Liver (tissue), 8 donors: ENCODE measurements at regions not wholly inside any gene's neighbourhood (a gene's known extent, or its start where the extent isn't known, plus 50 kb on each side); places are given as distances from the start of the nearest gene placed in this dataset.

ENCODE experiments used
- DNase-seq: peaks from one replicate; pipeline ENCODE4 v3.0.0-alpha.2; 2017; ENCODE audit warnings: low spot score
- H3K27ac ChIP-seq, 2 donors: one replicate each; pipeline ENCODE4 v1.7.0; 2013; ENCODE audit warnings: inconsistent platforms in 2 of 2, low read length in 2 of 2, control low read depth in 1 of 2, low read depth in 1 of 2, mild to moderate bottlenecking in 1 of 2
- H3K27me3 ChIP-seq, 4 donors: one replicate each; pipeline versions ENCODE4 v1.6.1 to v1.7.0; 2013; ENCODE audit warnings: low read length in 3 of 4, inconsistent platforms in 1 of 4, mild to moderate bottlenecking in 1 of 4, moderate library complexity in 1 of 4; ENCODE audit not compliant: control insufficient read depth in 4 of 4, insufficient read depth in 4 of 4
- H3K36me3 ChIP-seq, 4 donors: one replicate each; pipeline versions ENCODE4 v1.6.1 to v1.7.0; 2013; ENCODE audit warnings: low read length in 3 of 4, mild to moderate bottlenecking in 3 of 4, low read depth in 1 of 4, moderate library complexity in 1 of 4; ENCODE audit not compliant: control insufficient read depth in 4 of 4, insufficient read depth in 3 of 4
- H3K4me1 ChIP-seq, 4 donors: one replicate each; pipeline versions ENCODE4 v1.6.1 to v1.7.0; 2013; ENCODE audit warnings: low read length in 3 of 4, mild to moderate bottlenecking in 3 of 4, moderate library complexity in 1 of 4; ENCODE audit not compliant: control insufficient read depth in 4 of 4, insufficient read depth in 4 of 4
- H3K4me3 ChIP-seq, 3 donors: one replicate each; pipeline versions ENCODE4 v1.6.1 to v1.7.0; 2013; ENCODE audit warnings: low read length in 3 of 3, control low read depth in 1 of 3, low read depth in 1 of 3, mild to moderate bottlenecking in 1 of 3
- H3K9ac ChIP-seq, 2 donors: one replicate each; pipeline ENCODE4 v1.7.0; 2013; ENCODE audit warnings: low read length in 2 of 2, mild to moderate bottlenecking in 2 of 2, moderate library complexity in 2 of 2, control low read depth in 1 of 2, low read depth in 1 of 2
- H3K9me3 ChIP-seq, 4 donors: one replicate each; pipeline versions ENCODE4 v1.6.1 to v1.7.0; 2013; ENCODE audit warnings: low read length in 3 of 4; ENCODE audit not compliant: control insufficient read depth in 4 of 4
- EGR1 ChIP-seq, 2 donors: IDR thresholded peaks; 2 replicates each; pipeline ENCODE4 v1.6.1; 2016 to 2018; ENCODE audit warnings: antibody characterized with exemption in 2 of 2, low read depth in 2 of 2
- FOXA1 ChIP-seq: IDR thresholded peaks from 2 replicates; pipeline ENCODE4 v1.6.1; 2016; ENCODE audit warnings: antibody characterized with exemption
- FOXA2 ChIP-seq: IDR thresholded peaks from 2 replicates; pipeline ENCODE4 v1.6.1; 2016; ENCODE audit warnings: antibody characterized with exemption
- GABPA ChIP-seq, 2 donors: IDR thresholded peaks in 1 of 2; conservative IDR thresholded peaks in 1 of 2; 2 replicates each; pipeline ENCODE4 v1.6.1; 2016; ENCODE audit warnings: antibody characterized with exemption in 2 of 2, mild to moderate bottlenecking in 1 of 2, moderate library complexity in 1 of 2
- HNF4G ChIP-seq: IDR thresholded peaks from 2 replicates; pipeline ENCODE4 v1.6.1; 2016; ENCODE audit warnings: antibody characterized with exemption
- JUND ChIP-seq, 2 donors: IDR thresholded peaks; 2 replicates each; pipeline ENCODE4 v1.6.1; 2016; ENCODE audit warnings: antibody characterized with exemption in 2 of 2
- MAX ChIP-seq: IDR thresholded peaks from 2 replicates; pipeline ENCODE4 v1.6.1; 2016; ENCODE audit warnings: antibody characterized with exemption
- NR2F2 ChIP-seq: IDR thresholded peaks from 2 replicates; pipeline ENCODE4 v1.6.1; 2016; ENCODE audit warnings: antibody characterized with exemption
- RAD21 ChIP-seq, 2 donors: IDR thresholded peaks; 2 replicates each; pipeline ENCODE4 v1.6.1; 2016; ENCODE audit warnings: antibody characterized with exemption in 2 of 2, mild to moderate bottlenecking in 2 of 2
- RXRA ChIP-seq, 2 donors: IDR thresholded peaks; 2 replicates each; pipeline ENCODE4 v1.6.1; 2017 to 2018; ENCODE audit warnings: antibody characterized with exemption in 2 of 2, mild to moderate bottlenecking in 1 of 2
- SP1 ChIP-seq: IDR thresholded peaks from 2 replicates; pipeline ENCODE4 v1.6.1; 2018; ENCODE audit warnings: antibody characterized with exemption, mild to moderate bottlenecking
- TAF1 ChIP-seq: conservative IDR thresholded peaks from 2 replicates; pipeline ENCODE4 v1.6.1; 2016; ENCODE audit warnings: antibody characterized with exemption, mild to moderate bottlenecking
- YY1 ChIP-seq: IDR thresholded peaks from 2 replicates; pipeline ENCODE4 v1.6.1; 2016; ENCODE audit warnings: antibody characterized with exemption, mild to moderate bottlenecking
- WGBS: extraction: QIAGEN DNeasy Blood & Tissue Kit; methylation state at CpG from one replicate; pipeline ENCODE4 v1.1.7; 2013; 5-methylcytosine and 5-hydroxymethylcytosine counted together
- TF ChIP-seq, protein P1 (sequence below): IDR thresholded peaks from 2 replicates; pipeline ENCODE4 v1.6.1; 2016; ENCODE audit warnings: antibody characterized with exemption
- TF ChIP-seq, protein P2 (sequence below): IDR thresholded peaks from 2 replicates; pipeline ENCODE4 v1.6.1; 2016; ENCODE audit warnings: antibody characterized with exemption, mild to moderate bottlenecking
- TF ChIP-seq, protein P3 (sequence below): fragments of 150-350 bp; IDR thresholded peaks from 2 replicates; pipeline ENCODE4 v1.5.1; 2017; ENCODE audit warnings: improper control_type of control experiment, low read depth, low read length; ENCODE audit not compliant: missing input control
- donor health status: healthy.
- donor health status: healthy.
- donor health status: healthy.
- donor health status: healthy.
- donor health status: healthy.

DNA sequence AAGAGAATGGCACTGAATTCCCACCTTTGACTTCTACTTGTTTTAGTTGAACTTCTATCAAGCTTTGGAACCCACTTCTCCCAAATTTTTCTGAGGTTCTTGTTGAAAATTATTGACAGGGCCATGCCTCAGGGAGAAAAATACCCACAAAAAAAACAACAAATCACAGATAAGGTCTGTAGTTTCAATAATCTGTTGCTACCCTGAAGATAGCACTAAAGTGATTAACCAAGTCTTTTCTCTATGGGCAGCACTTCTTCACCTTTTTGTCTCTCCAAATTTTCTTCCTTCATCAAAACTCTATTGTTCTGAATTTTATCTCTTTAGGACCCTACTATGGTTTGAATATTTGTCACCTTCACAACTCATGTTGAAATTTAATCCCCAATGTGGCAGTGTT, 154.3 kb upstream of the FGF10 start:
- Histone ChIP-seq H3K36me3 (no peaks in the 10 kb centered on the region), H3K9me3 (no peaks in the 10 kb centered on the region), H3K4me1 (no peaks in the 10 kb centered on the region), H3K27ac (no peak overlapping the region), H3K4me3 (no peak overlapping the region), H3K9ac (no peak overlapping the region), H3K27me3 (no peaks in the 10 kb centered on the region)
- no peak for DNase-seq
- no peak for TF ChIP-seq MAX
- no peak for TF ChIP-seq SP1
- no peak for TF ChIP-seq FOXA2
- no peak for TF ChIP-seq YY1
- TF ChIP-seq GABPA (IDR thresholded peaks at IDR 0.05 in 1 of 2, conservative IDR thresholded peaks at IDR 0.05 in 1 of 2) = no peak
- no peak for TF ChIP-seq HNF4G
- TF ChIP-seq, protein P1, sequence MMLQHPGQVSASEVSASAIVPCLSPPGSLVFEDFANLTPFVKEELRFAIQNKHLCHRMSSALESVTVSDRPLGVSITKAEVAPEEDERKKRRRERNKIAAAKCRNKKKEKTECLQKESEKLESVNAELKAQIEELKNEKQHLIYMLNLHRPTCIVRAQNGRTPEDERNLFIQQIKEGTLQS = no peak
- TF ChIP-seq, protein P2, sequence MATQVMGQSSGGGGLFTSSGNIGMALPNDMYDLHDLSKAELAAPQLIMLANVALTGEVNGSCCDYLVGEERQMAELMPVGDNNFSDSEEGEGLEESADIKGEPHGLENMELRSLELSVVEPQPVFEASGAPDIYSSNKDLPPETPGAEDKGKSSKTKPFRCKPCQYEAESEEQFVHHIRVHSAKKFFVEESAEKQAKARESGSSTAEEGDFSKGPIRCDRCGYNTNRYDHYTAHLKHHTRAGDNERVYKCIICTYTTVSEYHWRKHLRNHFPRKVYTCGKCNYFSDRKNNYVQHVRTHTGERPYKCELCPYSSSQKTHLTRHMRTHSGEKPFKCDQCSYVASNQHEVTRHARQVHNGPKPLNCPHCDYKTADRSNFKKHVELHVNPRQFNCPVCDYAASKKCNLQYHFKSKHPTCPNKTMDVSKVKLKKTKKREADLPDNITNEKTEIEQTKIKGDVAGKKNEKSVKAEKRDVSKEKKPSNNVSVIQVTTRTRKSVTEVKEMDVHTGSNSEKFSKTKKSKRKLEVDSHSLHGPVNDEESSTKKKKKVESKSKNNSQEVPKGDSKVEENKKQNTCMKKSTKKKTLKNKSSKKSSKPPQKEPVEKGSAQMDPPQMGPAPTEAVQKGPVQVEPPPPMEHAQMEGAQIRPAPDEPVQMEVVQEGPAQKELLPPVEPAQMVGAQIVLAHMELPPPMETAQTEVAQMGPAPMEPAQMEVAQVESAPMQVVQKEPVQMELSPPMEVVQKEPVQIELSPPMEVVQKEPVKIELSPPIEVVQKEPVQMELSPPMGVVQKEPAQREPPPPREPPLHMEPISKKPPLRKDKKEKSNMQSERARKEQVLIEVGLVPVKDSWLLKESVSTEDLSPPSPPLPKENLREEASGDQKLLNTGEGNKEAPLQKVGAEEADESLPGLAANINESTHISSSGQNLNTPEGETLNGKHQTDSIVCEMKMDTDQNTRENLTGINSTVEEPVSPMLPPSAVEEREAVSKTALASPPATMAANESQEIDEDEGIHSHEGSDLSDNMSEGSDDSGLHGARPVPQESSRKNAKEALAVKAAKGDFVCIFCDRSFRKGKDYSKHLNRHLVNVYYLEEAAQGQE = no peak
- TF ChIP-seq EGR1 (IDR thresholded peaks at IDR 0.05; ENCODE audit: low read depth in 2 of 2) = no peak
- no peak for TF ChIP-seq JUND (IDR thresholded peaks at IDR 0.05)
- no peak for TF ChIP-seq NR2F2
- TF ChIP-seq FOXA1 = no peak
- no peak for TF ChIP-seq RAD21 (IDR thresholded peaks at IDR 0.05)
- TF ChIP-seq TAF1 = no peak
- no peak for TF ChIP-seq RXRA (IDR thresholded peaks at IDR 0.05)
- TF ChIP-seq, protein P3, sequence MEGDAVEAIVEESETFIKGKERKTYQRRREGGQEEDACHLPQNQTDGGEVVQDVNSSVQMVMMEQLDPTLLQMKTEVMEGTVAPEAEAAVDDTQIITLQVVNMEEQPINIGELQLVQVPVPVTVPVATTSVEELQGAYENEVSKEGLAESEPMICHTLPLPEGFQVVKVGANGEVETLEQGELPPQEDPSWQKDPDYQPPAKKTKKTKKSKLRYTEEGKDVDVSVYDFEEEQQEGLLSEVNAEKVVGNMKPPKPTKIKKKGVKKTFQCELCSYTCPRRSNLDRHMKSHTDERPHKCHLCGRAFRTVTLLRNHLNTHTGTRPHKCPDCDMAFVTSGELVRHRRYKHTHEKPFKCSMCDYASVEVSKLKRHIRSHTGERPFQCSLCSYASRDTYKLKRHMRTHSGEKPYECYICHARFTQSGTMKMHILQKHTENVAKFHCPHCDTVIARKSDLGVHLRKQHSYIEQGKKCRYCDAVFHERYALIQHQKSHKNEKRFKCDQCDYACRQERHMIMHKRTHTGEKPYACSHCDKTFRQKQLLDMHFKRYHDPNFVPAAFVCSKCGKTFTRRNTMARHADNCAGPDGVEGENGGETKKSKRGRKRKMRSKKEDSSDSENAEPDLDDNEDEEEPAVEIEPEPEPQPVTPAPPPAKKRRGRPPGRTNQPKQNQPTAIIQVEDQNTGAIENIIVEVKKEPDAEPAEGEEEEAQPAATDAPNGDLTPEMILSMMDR = no peak

DNA sequence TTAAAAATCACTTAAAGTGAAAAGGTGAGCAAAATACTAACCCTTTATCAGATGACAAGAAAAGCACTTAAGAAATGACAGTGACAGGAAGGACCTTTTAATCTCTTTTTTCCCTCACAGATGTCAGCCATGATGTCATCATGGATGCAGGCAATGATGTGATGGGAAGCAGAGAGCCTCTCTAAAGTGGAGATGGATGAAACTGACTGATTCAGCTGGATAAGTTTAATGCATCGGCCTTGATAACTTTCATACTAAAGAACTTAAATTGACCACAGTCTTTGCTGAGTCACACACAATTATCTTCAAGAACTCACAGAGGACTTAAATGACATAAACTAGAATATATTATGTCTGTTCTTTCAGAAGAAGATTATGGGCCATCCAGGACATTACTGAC, 153.2 kb upstream of the FGF10 start:
- Histone ChIP-seq H3K4me1 (no peaks in the 10 kb centered on the region), H3K36me3 (no peaks in the 10 kb centered on the region), H3K9ac (no peak overlapping the region), H3K27ac (no peak overlapping the region), H3K27me3 (peaks cover 0 to 4% (median 0%) of the 10 kb centered on the region in 4 donors), H3K9me3 (no peaks in the 10 kb centered on the region), H3K4me3 (no peak overlapping the region)
- no peak for DNase-seq
- WGBS = 74% methylated on average over 1 of the region's 1 CpG
- TF ChIP-seq, protein P2 = no peak
- no peak for TF ChIP-seq JUND (IDR thresholded peaks at IDR 0.05)
